ENCODE measurements at regions not wholly inside any gene's neighbourhood (a gene's known extent, or its start where the extent isn't known, plus 50 kb on each side); places are given as distances from the start of the nearest gene placed in this dataset.

DNA sequence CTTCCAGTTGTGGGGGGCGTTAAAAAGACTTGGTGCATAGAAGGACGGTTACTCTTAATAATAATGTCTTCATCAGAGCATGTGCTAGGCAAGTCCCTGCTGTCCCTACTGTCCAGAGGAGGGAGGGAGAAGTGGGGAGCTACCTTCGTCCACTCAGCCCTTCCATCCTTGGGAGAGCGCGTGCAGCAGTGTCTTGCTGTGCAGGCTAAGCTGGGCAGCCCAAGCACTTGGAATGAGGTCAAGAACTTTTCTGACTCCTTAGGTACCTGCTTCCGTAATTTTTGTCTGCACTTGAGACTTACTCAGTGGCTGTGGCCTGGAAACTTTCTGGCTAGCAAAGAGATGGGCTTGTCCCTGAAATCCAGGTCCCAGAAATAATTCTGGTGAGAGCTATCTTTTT, 265.9 kb upstream of the SORCS1 start:
- Histone ChIP-seq H3K4me1 (ENCODE audit: control insufficient read depth in 1 of 2, insufficient read depth in 1 of 2, low read depth in 1 of 2, low read length in 1 of 2) (no peaks in the 10 kb centered on the region), H3K27ac (no peak overlapping the region), H3K36me3 (no peaks in the 10 kb centered on the region), H3K9me3 (no peaks in the 10 kb centered on the region), H3K4me3 (ENCODE audit: low read depth in 1 of 2, low read length in 1 of 2) (no peak overlapping the region), H3K27me3 (no peaks in the 10 kb centered on the region)
- TF ChIP-seq, protein P1, sequence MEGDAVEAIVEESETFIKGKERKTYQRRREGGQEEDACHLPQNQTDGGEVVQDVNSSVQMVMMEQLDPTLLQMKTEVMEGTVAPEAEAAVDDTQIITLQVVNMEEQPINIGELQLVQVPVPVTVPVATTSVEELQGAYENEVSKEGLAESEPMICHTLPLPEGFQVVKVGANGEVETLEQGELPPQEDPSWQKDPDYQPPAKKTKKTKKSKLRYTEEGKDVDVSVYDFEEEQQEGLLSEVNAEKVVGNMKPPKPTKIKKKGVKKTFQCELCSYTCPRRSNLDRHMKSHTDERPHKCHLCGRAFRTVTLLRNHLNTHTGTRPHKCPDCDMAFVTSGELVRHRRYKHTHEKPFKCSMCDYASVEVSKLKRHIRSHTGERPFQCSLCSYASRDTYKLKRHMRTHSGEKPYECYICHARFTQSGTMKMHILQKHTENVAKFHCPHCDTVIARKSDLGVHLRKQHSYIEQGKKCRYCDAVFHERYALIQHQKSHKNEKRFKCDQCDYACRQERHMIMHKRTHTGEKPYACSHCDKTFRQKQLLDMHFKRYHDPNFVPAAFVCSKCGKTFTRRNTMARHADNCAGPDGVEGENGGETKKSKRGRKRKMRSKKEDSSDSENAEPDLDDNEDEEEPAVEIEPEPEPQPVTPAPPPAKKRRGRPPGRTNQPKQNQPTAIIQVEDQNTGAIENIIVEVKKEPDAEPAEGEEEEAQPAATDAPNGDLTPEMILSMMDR (IDR thresholded peaks at IDR 0.05) = no peak

DNA sequence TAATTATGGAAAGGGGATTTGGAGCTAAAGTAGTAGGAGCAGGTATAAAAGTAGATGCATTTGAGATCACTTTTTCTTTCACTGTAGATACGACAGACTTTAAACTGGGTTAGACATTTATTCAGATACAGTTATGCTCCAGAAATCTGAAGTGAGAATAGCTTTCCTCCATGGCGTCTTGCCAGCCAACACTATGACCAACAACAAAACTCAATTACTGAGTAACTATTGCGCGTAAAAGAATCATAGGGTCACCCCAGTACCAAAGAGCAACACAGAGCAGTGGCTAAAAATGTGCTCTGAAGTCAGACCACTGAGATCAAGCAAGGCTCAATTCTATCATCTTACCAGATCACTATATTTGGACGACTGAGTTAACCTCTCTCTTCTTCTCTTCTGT, 262.5 kb upstream of the SORCS1 start:
- Histone ChIP-seq H3K4me1 (ENCODE audit: control insufficient read depth in 1 of 2, insufficient read depth in 1 of 2, low read depth in 1 of 2, low read length in 1 of 2) (no peaks in the 10 kb centered on the region), H3K27ac (no peak overlapping the region), H3K9me3 (no peaks in the 10 kb centered on the region), H3K27me3 (no peaks in the 10 kb centered on the region), H3K4me3 (ENCODE audit: low read depth in 1 of 2, low read length in 1 of 2) (no peak overlapping the region), H3K36me3 (no peaks in the 10 kb centered on the region)
- TF ChIP-seq, protein P1 (IDR thresholded peaks at IDR 0.05) = no peak

DNA sequence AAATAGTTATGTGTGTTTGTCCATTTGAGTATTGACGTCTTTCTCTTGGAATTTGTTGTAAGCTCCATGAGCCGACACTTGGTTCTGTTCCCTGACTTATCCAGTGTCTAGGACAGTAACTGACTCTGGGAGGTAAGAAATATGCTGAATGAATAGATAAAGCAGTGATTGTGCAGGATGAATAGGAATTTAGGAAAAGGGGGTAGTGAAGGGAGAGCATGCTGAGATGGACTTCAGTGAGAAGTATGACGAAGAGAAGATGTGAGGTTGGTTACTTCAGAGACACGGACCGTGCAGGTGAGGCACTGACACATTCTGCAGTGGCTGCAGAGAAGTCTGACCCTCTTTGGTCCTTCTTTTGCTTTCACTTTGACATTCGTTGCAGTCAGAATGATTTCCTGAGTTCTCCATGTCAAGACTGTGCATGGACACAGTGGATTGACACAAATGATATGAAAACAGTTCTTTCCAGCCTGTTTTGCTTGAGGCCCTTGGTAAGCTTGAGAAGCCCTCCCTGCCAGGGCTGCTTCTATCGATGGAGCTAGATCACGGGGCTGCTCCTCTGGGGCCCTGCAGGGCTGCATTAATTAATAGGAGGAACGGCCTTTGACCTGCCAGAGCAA, 261.5 kb upstream of the SORCS1 start:
- no peaks in the 10 kb centered on the region for H3K9me3 ChIP-seq
- no peaks in the 10 kb centered on the region for H3K36me3 ChIP-seq
- TF ChIP-seq, protein P1 (IDR thresholded peaks at IDR 0.05) = no peak
- H3K4me1 ChIP-seq (ENCODE audit: control insufficient read depth in 1 of 2, insufficient read depth in 1 of 2, low read depth in 1 of 2, low read length in 1 of 2) = no peaks in the 10 kb centered on the region
- H3K27ac ChIP-seq = no peak overlapping the region
- no peaks in the 10 kb centered on the region for H3K27me3 ChIP-seq
- no peak overlapping the region for H3K4me3 ChIP-seq (ENCODE audit: low read depth in 1 of 2, low read length in 1 of 2)

- Histone ChIP-seq H3K9me3 (no peaks in the 10 kb centered on the region), H3K4me3 (ENCODE audit: low read depth in 1 of 2, low read length in 1 of 2) (no peak overlapping the region), H3K4me1 (ENCODE audit: control insufficient read depth in 1 of 2, insufficient read depth in 1 of 2, low read depth in 1 of 2, low read length in 1 of 2) (no peaks in the 10 kb centered on the region), H3K27me3 (no peaks in the 10 kb centered on the region), H3K36me3 (no peaks in the 10 kb centered on the region), H3K27ac (no peak overlapping the region)
- TF ChIP-seq, protein P1 (IDR thresholded peaks at IDR 0.05) = no peak
Observed at GRCh38 chr10:107424628-107425027, 260.1 kb upstream of the SORCS1 start.

DNA sequence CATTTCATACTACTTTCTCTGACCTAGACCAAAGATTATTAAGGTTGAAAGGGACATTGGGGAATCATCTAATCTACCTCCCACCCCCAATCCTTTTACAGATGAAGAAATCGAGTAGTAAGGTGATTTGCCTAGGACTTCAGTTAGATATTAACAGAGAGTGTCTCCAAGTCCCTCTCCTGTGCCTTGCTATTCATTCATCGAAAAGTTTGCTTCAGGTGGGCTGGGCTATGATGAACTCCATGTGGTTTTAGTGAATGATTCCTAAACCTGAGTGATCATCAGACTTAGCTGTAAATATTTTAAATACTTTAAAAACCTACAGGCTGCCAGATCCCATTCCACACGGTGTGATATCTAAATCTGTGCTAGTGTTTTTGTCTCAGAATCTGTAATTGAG, 259.4 kb upstream of the SORCS1 start:
- Histone ChIP-seq H3K36me3 (no peaks in the 10 kb centered on the region), H3K4me3 (ENCODE audit: low read depth in 1 of 2, low read length in 1 of 2) (no peak overlapping the region), H3K27me3 (no peaks in the 10 kb centered on the region), H3K4me1 (ENCODE audit: control insufficient read depth in 1 of 2, insufficient read depth in 1 of 2, low read depth in 1 of 2, low read length in 1 of 2) (no peaks in the 10 kb centered on the region), H3K27ac (no peak overlapping the region), H3K9me3 (no peaks in the 10 kb centered on the region)
- TF ChIP-seq, protein P1 (IDR thresholded peaks at IDR 0.05) = no peak

DNA sequence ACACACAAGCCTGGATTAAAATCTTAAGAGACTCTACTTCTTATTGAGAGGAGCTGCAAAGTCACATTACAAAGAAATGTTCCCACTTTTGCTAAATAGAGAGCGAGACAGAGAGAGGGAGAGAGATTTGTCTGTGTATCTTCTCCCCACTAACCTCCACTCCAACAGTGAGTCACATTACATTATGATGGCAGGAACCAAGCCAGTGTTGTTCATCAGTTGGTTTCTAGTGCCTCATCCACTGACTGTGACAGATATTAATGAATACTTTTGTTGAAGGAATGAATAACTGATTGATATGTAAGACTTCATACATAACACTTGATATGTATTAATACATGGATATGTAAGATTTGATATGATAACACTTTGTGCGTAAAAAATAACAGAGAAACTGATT, 258.2 kb upstream of the SORCS1 start:
- Histone ChIP-seq H3K9me3 (no peaks in the 10 kb centered on the region), H3K4me3 (ENCODE audit: low read depth in 1 of 2, low read length in 1 of 2) (no peak overlapping the region), H3K27me3 (no peaks in the 10 kb centered on the region), H3K27ac (no peak overlapping the region), H3K36me3 (no peaks in the 10 kb centered on the region), H3K4me1 (ENCODE audit: control insufficient read depth in 1 of 2, insufficient read depth in 1 of 2, low read depth in 1 of 2, low read length in 1 of 2) (no peaks in the 10 kb centered on the region)
- TF ChIP-seq, protein P1 (IDR thresholded peaks at IDR 0.05) = no peak
